Endothelial cell of umbilical vein (primary cell): ENCODE measurements at regions not wholly inside any gene's neighbourhood (a gene's known extent, or its start where the extent isn't known, plus 50 kb on each side); places are given as distances from the start of the nearest gene placed in this dataset.

Experiments
- BruUV-seq: library from RNA; stranded (reverse); fragments of 400-500 nt; replicated peaks from 2 replicates; lab custom pipeline; 2021; lab: Mats Ljungman, UMichigan
- CTCF ChIA-PET: fragments of 300-600, 350-600 bp; sonication (Branson Sonifier 250); formaldehyde crosslinking; loops from one replicate; lab custom pipeline; 2021; ENCODE audit warnings: antibody characterized with exemption, inconsistent platforms; lab: Charles Lee
- POLR2A ChIA-PET: fragments of 300-600, 350-600 bp; sonication (Branson Sonifier 250); formaldehyde crosslinking; loops from one replicate; lab custom pipeline; 2021; ENCODE audit warnings: antibody characterized with exemption, inconsistent platforms; lab: Charles Lee
- DNase-seq: peaks from one replicate; pipeline ENCODE4 v3.0.0-alpha.2; 2011; ENCODE audit warnings: low read depth, low spot score
- FAIRE-seq: peaks from 2 replicates; lab custom pipeline; 2011; peaks lifted over from hg19 to GRCh38; lab: Jason Lieb, UNC
- H2AFZ ChIP-seq: 2 replicates; pipeline ENCODE4 v1.6.0; 2012; ENCODE audit warnings: low read depth, low read length, control low read depth, inconsistent platforms
- H3K27ac ChIP-seq: 2 replicates; pipeline ENCODE4 v1.5.1; 2011; ENCODE audit warnings: low read depth, mild to moderate bottlenecking, control low read depth, low read length, moderate library complexity; ENCODE audit not compliant: insufficient read depth
- H3K27me3 ChIP-seq, 2 experiments: 2 replicates each; pipeline versions ENCODE4 v1.6.0 to v1.6.1; 2011; ENCODE audit warnings: low read length in 2 of 2, mixed read lengths in 1 of 2; ENCODE audit not compliant: control insufficient read depth in 2 of 2, insufficient read depth in 2 of 2
- H3K36me3 ChIP-seq, 2 experiments: 2 replicates in 1 of 2; 3 replicates in 1 of 2; pipeline ENCODE4 v1.5.1; 2011; ENCODE audit warnings: low read length in 2 of 2, mild to moderate bottlenecking in 1 of 2, moderate library complexity in 1 of 2; ENCODE audit not compliant: control insufficient read depth in 2 of 2, insufficient read depth in 2 of 2; ENCODE audit errors: extremely low read depth in 1 of 2
- H3K4me1 ChIP-seq: 3 replicates; pipeline ENCODE4 v1.5.1; 2011; ENCODE audit warnings: mild to moderate bottlenecking, low read length; ENCODE audit not compliant: control insufficient read depth, insufficient read depth; ENCODE audit errors: extremely low read depth
- H3K4me2 ChIP-seq: 2 replicates; pipeline ENCODE4 v1.6.1; 2011; ENCODE audit warnings: low read length, control low read depth, mixed read lengths; ENCODE audit not compliant: insufficient read depth
- H3K4me3 ChIP-seq, 3 experiments: fragments of 200-600 bp in 1 of 3; sonication (generic), shearing (Covaris generic) in 1 of 3; replicated peaks in 1 of 3; 2 replicates each; pipeline ENCODE4 v1.5.1; 2011 to 2016; ENCODE audit warnings: control low read depth in 3 of 3, low read length in 3 of 3, mild to moderate bottlenecking in 2 of 3, inconsistent platforms in 1 of 3, low read depth in 1 of 3, moderate library complexity in 1 of 3; ENCODE audit not compliant: insufficient read depth in 1 of 3
- H3K79me2 ChIP-seq: 2 replicates; pipeline ENCODE4 v1.6.0; 2012; ENCODE audit warnings: low read length, inconsistent platforms; ENCODE audit not compliant: control insufficient read depth, insufficient read depth
- H3K9ac ChIP-seq: replicated peaks from 2 replicates; pipeline ENCODE3; 2011; ENCODE audit warnings: low read length, control low read depth; ENCODE audit not compliant: insufficient read depth; ENCODE audit errors: extremely low read depth
- H3K9me1 ChIP-seq: replicated peaks from 3 replicates; pipeline ENCODE4 v1.6.0; 2011; ENCODE audit warnings: mild to moderate bottlenecking, low read length; ENCODE audit not compliant: control insufficient read depth, insufficient read depth; ENCODE audit errors: extremely low read depth
- H3K9me3 ChIP-seq: replicated peaks from 2 replicates; pipeline ENCODE4 v1.5.1; 2012; ENCODE audit warnings: low read length, inconsistent platforms; ENCODE audit not compliant: control insufficient read depth, insufficient read depth
- H4K20me1 ChIP-seq: replicated peaks from 2 replicates; pipeline ENCODE3; 2011; ENCODE audit warnings: mild to moderate bottlenecking, low read length; ENCODE audit not compliant: control insufficient read depth, insufficient read depth; ENCODE audit errors: extremely low read depth
- EZH2 ChIP-seq: IDR thresholded peaks from 2 replicates; pipeline ENCODE4 v1.6.1; 2012; ENCODE audit warnings: borderline replicate concordance, low read depth, mild to moderate bottlenecking, moderate library complexity, low read length, inconsistent platforms; ENCODE audit not compliant: severe bottlenecking
- FOS ChIP-seq: IDR thresholded peaks from 2 replicates; pipeline ENCODE4 v1.6.1; 2011; ENCODE audit warnings: mild to moderate bottlenecking, low read length, moderate library complexity, borderline replicate concordance; ENCODE audit not compliant: insufficient read depth
- GATA2 ChIP-seq: IDR thresholded peaks from 2 replicates; pipeline ENCODE4 v1.7.0; 2011; ENCODE audit warnings: low read depth, mild to moderate bottlenecking, moderate library complexity, mixed read lengths, low read length; ENCODE audit not compliant: insufficient read length, insufficient read depth
- JUN ChIP-seq: IDR thresholded peaks from 2 replicates; pipeline ENCODE4 v1.6.1; 2011; ENCODE audit warnings: borderline replicate concordance, low read depth; ENCODE audit not compliant: insufficient read length, insufficient read depth
- MYC ChIP-seq: IDR thresholded peaks from one replicate; pipeline ENCODE4 v1.6.1; 2011; ENCODE audit warnings: mild to moderate bottlenecking, low read depth, low read length
- POLR2A ChIP-seq: IDR thresholded peaks from 2 replicates; pipeline ENCODE4 v1.6.1; 2012; ENCODE audit warnings: low read depth, mild to moderate bottlenecking, control low read depth, low read length
- POLR2AphosphoS5 ChIP-seq: IDR thresholded peaks from 2 replicates; pipeline ENCODE4 v1.6.1; 2012; ENCODE audit warnings: low read depth, mild to moderate bottlenecking, control low read depth, low read length, moderate library complexity; ENCODE audit not compliant: insufficient read depth
- dilution Hi-C: fragments of 300-500 bp; cut with MboI; formaldehyde crosslinking; loops from one replicate; pipeline ENCODE4 v1.15.0; 2019; ENCODE audit warnings: low sequenced_read_pairs; ENCODE audit not compliant: extremely low pct_ligation_motif_present
- intact Hi-C: fragments of 100-400 bp; cut with micrococcal nuclease; formaldehyde crosslinking; loops from one replicate; pipeline ENCODE4 v1.10.0; 2022
- TF ChIP-seq, protein P1 (sequence below), 2 donors: IDR thresholded peaks; 1 replicate in 1 of 2; 2 replicates in 1 of 2; pipeline ENCODE4 v1.5.1; 2011; ENCODE audit warnings: low read length in 2 of 2, mild to moderate bottlenecking in 2 of 2, moderate library complexity in 2 of 2, control low read depth in 1 of 2, inconsistent platforms in 1 of 2, low read depth in 1 of 2; ENCODE audit not compliant: insufficient read depth in 1 of 2; ENCODE audit errors: extremely low read depth in 1 of 2
- TF ChIP-seq, protein P2 (sequence below): IDR thresholded peaks from 2 replicates; pipeline ENCODE4 v1.6.1; 2011; ENCODE audit not compliant: insufficient read depth, insufficient read length

GRCh38 chr7:106358103-106358663 is 73.4 kb upstream of the NAMPT start:
- POLR2A ChIA-PET: no interaction called here
- no peaks in the 10 kb centered on the region for H4K20me1 ChIP-seq
- no peaks in the 10 kb centered on the region for H3K79me2 ChIP-seq
- H3K4me2 ChIP-seq: no peak overlapping the region
- no peak overlapping the region for H2AFZ ChIP-seq
- intact Hi-C loops: no loop called here
- H3K27ac ChIP-seq: no peak overlapping the region
- H3K4me3 ChIP-seq: no peak overlapping the region
- FAIRE-seq (no peak), DNase-seq (no peak)
- H3K9me3 ChIP-seq: no peaks in the 10 kb centered on the region
- H3K9ac ChIP-seq: no peak overlapping the region
- H3K4me1 ChIP-seq: no peaks in the 10 kb centered on the region
- dilution Hi-C loops: no loop called here
- no peaks in the 10 kb centered on the region for H3K9me1 ChIP-seq
- CTCF ChIA-PET: interaction anchor here (1.1 to 1.8 kb wide), 3 partner anchors 32 to 379 kb away, joined by 3 read pairs; no protein-coding TSS in a partner anchor
- H3K36me3 ChIP-seq: no peaks in the 10 kb centered on the region
- TF ChIP-seq POLR2A: no peak
- TF ChIP-seq JUN: no peak
- no peak for TF ChIP-seq POLR2AphosphoS5
- peaks cover 0 to 7% of the 10 kb centered on the region in 2 experiments for H3K27me3 ChIP-seq
- no TSS peak for BruUV-seq

DNA sequence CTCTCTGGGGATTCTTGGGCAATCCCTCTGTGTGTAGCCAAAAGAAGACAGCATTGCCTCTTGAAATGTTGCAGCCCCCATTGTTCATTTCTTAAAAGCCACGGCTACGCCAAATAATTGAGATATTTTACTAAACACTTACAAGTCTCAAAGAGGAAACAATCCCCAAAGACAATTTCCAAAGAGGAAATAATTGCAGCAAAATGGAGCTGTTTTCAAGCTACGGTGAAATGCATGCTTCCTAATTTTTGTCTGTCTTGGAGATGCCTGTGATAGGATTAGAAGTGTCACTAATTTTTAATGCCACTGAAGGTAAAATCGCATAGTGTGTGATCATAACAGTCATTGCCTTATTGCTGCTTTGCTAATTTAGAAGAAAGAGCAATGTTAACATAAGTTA is 72.9 kb upstream of the NAMPT start:
- no peaks in the 10 kb centered on the region for H3K79me2 ChIP-seq
- no peak overlapping the region for H3K4me2 ChIP-seq
- H3K27ac ChIP-seq: no peak overlapping the region
- BruUV-seq: no TSS peak
- H3K9me3 ChIP-seq: no peaks in the 10 kb centered on the region
- H4K20me1 ChIP-seq: no peaks in the 10 kb centered on the region
- DNase-seq (no peak), FAIRE-seq (no peak)
- H3K4me1 ChIP-seq: no peaks in the 10 kb centered on the region
- H3K9ac ChIP-seq: no peak overlapping the region
- no peak overlapping the region for H3K4me3 ChIP-seq
- peaks cover 0 to 7% of the 10 kb centered on the region in 2 experiments for H3K27me3 ChIP-seq
- no peaks in the 10 kb centered on the region for H3K9me1 ChIP-seq
- no peak overlapping the region for H2AFZ ChIP-seq
- TF ChIP-seq, protein P1, sequence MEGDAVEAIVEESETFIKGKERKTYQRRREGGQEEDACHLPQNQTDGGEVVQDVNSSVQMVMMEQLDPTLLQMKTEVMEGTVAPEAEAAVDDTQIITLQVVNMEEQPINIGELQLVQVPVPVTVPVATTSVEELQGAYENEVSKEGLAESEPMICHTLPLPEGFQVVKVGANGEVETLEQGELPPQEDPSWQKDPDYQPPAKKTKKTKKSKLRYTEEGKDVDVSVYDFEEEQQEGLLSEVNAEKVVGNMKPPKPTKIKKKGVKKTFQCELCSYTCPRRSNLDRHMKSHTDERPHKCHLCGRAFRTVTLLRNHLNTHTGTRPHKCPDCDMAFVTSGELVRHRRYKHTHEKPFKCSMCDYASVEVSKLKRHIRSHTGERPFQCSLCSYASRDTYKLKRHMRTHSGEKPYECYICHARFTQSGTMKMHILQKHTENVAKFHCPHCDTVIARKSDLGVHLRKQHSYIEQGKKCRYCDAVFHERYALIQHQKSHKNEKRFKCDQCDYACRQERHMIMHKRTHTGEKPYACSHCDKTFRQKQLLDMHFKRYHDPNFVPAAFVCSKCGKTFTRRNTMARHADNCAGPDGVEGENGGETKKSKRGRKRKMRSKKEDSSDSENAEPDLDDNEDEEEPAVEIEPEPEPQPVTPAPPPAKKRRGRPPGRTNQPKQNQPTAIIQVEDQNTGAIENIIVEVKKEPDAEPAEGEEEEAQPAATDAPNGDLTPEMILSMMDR (IDR thresholded peaks at IDR 0.05; ENCODE audit: extremely low read depth in 1 of 2, insufficient read depth in 1 of 2, low read depth in 1 of 2, low read length in 2 of 2): no peak
- TF ChIP-seq GATA2 (no peak), FOS (no peak), MYC (no peak), EZH2 (no peak), POLR2AphosphoS5 (no peak), JUN (no peak), POLR2A (no peak)
- TF ChIP-seq, protein P2, sequence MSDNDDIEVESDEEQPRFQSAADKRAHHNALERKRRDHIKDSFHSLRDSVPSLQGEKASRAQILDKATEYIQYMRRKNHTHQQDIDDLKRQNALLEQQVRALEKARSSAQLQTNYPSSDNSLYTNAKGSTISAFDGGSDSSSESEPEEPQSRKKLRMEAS: no peak
- dilution Hi-C loops: no loop called here
- H3K36me3 ChIP-seq: no peaks in the 10 kb centered on the region
- CTCF ChIA-PET: interaction anchor here (1.1 to 1.8 kb wide), 3 partner anchors 32 to 380 kb away, joined by 3 read pairs; no protein-coding TSS in a partner anchor
- POLR2A ChIA-PET: no interaction called here
- intact Hi-C loops: no loop called here
